Middle frontal gyrus (tissue), 1 donor: ENCODE measurements at regions not wholly inside any gene's neighbourhood (a gene's known extent, or its start where the extent isn't known, plus 50 kb on each side); places are given as distances from the start of the nearest gene placed in this dataset.
"Not testable (repeated sequence)": the region's sequence is repeated elsewhere in the genome, so short reads cannot be mapped to it uniquely, and the experiment has no call there.

Experiments
- DNase-seq: peaks from one replicate; pipeline ENCODE4 v3.0.0-alpha.2; 2015; ENCODE audit warnings: low spot score; ENCODE audit errors: extremely low spot score

DNA sequence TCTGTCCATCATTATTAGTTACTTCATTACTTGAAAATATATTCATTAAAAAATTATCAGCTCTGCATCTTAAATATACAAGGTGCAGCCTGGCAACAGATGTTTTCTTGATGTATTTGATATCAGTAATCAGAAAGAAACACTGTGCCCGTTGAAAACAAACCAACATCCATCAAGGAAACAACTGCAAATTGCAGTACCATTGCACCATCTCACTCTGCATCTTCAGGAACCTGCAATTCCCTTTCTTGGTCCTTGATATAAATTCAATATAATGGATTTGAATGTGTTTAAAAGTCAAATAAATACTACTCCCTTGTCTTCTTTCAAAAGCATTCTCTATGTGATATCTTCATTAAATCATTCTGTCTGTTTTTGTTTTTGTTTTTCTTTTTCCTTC, 1131.2 kb downstream of the FAM181B start:
- no peak for DNase-seq

DNA sequence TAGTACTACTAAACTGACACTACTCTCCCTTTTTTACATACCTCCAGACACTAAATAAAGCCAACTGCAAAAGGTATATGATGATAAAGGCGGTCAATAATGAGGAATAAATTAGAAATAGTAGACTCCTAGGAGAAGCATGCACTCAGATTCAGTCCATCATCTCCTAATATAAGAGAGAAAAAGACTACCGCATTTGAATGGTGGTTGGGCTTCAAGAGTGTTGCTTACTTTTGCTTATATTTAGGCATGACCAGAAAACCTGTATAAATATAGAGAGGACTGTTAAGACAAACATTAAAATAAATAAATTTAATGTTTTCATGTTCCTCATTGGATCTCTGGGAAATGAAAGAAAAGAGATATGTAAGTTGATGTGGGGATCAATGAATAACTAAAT, 1137.0 kb downstream of the FAM181B start:
- DNase-seq: no peak

DNA sequence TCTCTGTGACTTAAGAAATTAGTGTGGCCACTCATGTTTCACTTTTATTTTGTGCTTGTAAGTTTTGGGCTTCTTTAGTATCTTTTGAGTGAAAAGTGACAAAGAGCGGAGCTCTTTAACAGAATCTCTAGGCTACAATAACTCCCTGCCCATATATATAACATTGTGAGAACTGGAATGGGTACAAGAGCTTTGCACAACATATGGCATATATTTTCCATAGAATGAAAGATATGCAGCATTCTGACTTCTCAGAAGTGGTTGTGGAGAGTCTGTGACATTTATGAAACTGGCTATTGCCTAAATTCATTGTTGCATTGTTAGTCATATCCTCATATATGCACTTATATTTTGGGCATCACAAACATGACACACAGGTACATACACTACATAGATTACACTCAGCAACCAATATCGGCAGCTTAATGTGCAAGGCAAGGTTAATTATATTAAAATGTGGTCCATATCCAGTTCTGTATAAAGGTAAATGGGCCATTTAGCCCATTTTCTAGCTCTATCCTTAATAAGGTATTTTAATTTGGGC, 1148.2 kb downstream of the FAM181B start:
- DNase-seq: no peak

DNA sequence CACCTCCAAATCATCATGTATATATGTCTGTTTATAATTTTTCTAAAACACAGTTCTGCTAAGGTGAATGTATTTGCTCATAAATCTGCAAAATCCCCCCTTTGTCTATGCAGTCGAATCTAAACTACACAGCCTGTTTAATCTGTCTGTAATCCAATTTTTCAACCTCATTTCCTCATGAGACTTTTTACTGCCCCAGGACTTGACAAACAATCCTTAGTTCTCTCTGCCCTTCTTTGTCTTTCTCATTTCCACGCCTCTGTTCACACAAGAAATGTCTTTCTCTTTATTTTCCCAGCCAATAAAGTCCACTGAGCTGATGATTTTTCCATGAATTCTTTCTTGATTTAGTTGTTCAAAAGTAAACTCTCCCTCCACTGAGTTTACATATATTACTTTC, 1154.3 kb downstream of the FAM181B start:
- DNase-seq: no peak

DNA sequence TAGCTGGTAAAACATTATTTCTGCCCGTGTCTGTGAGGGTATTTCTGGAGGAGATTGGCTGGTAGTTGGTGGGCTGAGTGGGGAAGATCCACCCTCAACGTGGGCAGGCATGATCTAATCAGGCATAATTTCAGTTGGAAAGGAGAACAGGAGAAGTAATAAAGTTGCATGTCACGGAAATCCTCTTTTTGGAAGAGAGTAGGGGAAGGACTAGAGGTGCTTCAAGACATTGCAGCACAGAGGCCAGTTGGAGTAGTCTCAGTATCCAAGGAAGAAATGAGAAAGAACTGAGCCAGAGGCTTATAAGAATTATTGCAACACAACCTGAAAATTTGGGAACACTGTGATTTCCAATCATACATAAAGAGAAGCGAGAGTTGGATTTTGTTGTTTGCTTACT, 1155.1 kb downstream of the FAM181B start:
- no peak for DNase-seq

DNA sequence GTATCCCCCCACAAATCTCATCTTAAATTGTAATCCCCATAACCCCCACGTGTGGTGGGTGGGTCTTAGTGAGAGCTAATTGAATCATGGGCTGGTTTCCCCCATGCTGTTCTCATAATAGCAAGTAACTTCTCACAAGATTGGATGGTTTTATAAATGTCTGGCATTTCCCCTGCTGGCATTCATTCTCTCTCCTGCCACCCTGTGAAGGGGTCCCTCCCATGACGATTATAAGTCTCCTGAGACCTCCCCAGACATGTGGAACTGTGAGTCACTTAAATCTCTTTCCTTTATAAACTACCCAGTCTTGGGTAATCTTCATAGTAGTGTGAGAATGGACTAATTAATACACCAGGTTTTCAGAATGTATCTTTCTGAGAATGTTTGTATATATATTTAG, 1159.4 kb downstream of the FAM181B start:
- no peak for DNase-seq

DNA sequence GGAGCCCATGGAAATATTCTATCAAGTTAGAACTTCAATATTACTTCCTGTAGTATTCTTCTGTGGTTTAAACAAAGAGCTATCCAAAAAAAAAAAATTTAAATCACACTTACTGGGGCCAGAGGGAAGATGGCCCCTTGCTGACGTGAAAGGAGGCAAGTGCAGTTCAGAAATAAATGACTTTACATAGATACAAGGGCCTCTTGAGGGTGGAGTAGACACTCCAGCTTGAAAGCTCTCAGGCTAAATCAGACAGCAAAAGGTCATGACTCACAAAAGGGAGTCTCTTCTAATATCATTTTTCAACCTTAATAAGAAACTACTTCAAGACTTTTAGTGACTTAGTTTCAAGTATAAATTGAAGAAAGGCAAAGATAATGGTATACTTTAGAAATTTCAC, 1160.3 kb downstream of the FAM181B start:
- DNase-seq: no peak

DNA sequence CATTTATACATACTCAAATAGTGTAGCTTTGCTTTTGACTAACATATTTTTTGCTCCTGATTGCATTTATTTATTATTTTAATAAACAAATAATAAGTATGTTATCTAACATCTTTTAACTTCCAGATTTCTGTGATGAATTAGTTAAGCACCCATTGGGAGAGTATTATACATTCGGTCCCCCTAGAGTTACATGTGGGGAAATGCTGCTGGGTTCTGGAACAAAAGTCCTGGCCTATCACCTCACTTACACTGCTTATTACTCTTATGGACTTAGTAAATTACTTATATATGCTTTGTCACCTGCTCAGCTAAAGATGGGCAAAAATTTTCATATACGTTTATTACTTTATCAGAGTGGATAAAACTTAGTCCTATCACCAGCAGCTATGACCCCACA, 1163.0 kb downstream of the FAM181B start:
- no peak for DNase-seq

DNA sequence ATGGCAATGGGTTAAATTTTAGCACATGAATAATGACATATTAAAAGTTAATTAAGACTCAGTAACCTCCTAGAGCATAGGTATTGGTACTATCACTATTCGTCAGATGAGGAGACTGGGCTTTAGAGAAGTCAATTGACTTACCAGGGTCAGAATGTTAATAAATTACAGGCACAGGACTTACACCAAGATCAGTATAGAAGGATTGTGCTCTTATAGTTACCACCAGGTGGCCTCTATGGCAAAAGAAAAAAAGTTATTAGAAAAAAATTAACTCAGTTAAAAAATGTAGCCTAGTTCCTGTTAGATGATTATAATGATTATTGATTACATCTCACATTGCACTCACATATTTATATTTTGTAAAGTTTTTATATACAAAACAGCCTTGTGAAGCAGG, 1163.7 kb downstream of the FAM181B start:
- no peak for DNase-seq

DNA sequence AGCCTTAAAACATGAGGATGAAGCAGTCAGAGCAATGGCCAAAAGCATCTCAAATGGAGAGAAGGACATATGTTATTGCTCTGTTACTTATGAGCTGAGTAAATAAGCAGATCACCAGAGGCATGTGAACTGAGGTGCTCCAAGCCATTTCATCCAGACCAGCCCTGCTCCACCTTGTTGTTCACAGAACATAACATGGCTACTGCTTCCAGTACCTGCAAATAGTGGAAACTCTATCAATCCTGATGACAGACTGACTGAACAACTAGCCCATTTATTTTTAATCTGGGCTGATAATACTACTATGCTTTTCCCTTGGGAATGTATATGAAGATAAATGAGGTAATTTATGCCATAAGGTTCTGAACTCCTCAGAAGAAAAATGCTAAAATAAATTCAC, 1164.7 kb downstream of the FAM181B start:
- no peak for DNase-seq

DNA sequence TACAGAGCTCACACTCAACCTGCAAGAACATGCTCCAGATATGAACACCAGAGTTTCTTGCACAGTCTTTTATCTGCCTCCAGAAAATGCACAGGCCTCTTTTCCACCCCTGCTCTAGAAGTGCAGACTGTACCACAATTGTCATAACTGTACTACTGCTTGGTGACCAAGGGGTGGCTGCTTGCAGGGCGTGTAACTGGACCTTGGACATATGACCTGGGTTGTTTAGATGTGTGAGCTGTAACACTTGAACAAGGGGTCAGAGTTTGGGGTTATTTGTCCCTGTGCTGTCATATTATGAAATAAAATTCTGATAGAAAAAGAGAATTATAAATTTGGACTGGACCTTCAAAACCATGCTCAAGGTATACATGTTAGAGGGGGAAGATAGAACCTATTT, 1185.5 kb downstream of the FAM181B start:
- DNase-seq: no peak

DNA sequence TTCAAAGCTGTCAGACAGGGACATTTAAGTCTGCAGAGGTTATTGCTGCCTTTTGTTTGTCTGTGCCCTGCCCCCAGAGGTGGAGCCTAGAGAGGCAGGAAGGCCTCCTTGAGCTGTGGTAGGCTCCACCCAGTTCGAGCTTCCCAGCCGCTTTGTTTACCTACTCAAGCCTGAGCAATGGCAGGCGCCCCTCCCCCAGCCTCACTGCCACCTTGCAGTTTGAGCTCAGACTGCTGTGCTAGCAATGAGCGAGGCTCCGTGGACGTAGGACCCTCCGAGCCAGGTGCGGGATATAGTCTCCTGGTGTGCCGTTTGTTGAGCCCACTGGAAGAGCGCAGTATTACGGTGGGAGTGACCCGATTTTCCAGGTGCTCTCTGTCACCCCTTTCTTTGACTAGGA, 1193.9 kb downstream of the FAM181B start:
- not testable (repeated sequence) for DNase-seq

DNA sequence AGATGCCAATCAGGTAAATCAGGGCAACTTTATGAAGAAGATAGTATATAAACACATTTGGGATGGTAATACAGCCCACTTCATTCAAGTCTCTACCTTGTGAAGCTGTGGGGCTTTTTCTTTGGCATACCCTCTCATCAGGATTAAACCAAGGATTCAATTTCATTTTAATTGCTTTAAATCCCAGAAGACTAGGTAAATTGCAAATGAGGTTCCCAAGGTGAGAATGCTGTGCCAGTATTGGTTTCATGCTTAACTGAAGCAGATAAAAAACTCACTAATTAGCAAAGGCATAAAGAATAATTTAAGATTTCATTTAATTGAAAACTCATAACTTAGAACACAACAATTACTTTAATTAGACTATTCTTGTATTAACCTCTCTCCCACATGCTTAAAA, 1218.1 kb downstream of the FAM181B start:
- no peak for DNase-seq

DNA sequence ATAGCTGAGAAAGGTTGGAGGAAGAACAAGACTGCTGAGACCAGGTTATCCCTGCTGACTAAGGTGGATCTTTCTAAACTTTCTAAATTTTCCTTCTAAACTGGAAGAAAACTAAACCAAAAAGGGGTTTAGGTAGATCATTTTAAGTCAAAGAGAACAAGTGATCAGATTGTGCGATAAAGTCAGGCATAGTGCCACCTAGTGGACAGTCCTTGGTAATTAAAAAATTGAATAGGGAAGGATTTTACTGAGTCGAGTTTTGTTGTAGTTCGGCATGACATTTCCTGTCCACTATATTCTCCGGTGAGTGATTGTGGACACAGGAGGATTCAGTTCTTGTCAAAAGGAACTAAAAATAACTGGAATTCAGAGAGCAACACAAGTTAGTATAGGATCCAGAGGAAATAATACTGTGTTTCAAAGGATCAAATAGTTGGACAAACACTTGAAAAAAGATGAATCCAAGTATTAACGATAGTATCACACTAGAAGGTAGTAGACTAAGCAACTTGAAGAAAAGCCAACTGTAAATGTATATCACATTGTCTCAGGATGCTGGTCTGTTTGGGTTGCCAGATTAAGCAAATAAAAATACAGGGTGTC, 1236.4 kb downstream of the FAM181B start:
- peak; percentile 20 for DNase-seq

DNA sequence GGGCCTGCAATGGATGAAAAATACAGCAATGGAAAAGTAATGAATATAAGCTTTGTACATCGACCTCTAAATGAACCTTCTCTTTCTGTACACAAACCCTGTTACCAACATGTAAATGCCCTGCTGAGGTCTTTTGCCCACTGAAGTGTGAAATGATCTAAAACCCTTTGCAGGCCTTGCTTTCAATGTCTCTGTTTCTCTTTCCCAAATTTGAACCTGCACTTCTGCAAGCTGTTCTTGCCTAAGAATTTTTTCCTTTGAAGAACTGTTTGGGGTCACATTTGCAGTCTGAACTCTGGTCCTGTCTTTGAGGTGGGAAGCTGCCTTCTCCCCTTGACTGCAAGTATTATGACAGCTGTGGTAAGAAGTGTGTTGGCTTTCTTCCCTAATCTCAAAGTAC, 1237.1 kb downstream of the FAM181B start:
- no peak for DNase-seq

DNA sequence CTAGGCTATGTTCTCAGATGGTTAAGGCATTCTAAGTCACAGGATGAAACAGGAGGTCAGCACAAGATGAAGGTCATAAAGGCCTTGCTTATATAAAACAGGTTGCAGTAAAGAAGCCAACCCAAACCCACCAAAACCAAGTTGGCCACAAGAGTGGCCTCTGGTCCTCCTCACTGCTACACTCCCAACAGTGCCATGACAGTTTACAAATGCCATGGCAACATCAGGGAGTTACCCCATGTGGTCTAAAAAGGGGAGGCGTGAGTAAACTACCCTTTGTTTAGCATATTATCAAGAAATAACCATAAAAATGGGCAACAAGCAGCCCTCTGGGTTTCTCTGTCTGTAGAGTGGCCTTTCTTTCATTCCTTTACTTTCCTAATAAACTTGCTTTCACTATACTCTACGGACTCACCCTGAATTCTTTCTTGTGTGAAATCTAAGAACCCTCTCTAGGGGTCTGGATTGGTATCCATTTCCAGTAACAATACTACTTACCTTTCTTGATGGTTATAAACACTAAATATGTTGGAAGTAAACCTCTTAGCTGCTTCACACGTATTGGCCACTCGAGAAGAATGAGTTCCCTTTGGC, 1237.9 kb downstream of the FAM181B start:
- no peak for DNase-seq

DNA sequence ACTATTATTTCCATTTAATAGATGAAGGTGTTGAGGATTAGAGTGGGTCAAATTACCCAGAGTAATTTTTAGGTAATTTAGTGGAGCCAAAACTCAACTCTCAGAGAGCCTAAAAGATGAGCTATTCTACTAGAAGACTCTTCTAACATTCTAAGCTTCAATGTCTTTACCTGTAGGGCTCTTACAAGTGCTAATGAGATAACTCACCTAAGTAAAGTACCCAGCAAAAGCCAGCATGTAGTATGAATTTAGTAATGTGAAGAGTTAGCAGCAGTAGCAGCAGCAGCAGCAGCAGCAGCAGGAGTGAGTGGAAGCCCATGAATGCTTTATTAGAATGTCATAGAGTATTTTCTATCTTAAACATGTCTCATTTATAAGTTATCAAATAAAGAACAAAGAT, 1239.2 kb downstream of the FAM181B start:
- no peak for DNase-seq

DNA sequence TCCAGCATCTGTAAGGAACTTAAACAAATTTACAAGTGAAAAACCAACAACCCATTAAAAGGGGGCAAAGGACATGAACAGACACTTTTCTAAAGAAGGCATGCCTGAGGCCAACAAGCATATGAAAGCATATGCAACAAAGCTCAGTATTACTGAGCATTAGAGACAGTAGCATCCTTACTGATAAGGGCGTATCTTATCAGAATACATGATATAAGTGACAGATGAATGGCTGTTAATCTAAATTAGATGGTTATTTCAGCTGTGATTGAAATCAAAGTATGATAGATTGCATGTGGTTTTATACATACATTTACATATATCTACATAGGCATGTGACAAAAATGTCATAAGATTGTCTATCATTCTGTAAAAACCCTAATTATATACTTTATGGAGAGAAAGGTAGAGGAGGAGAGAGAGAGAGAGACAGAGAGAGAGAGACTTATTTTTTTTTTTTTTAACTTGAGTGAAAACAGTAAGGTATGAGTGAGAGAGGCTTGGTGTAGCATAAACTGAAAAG, 1240.7 kb downstream of the FAM181B start:
- DNase-seq: no peak

DNA sequence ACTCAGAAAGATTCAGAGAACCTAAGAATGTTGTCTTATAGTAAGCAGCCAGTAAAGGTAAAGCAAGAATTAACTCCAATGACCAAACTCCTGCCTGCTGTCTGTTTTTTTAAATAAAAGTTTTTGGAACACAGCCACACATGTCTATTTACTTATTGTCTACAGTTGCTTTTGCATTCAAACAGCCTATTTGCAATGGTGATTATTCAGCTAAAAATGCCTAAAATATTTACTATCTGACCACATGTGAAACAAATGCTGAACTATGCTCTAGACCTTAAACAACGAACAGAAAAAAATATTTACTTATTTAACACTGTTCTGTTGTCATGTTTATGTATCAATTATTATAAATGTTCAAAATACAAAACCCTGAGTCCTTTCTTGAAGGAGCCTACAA, 1246.6 kb downstream of the FAM181B start:
- DNase-seq: no peak

DNA sequence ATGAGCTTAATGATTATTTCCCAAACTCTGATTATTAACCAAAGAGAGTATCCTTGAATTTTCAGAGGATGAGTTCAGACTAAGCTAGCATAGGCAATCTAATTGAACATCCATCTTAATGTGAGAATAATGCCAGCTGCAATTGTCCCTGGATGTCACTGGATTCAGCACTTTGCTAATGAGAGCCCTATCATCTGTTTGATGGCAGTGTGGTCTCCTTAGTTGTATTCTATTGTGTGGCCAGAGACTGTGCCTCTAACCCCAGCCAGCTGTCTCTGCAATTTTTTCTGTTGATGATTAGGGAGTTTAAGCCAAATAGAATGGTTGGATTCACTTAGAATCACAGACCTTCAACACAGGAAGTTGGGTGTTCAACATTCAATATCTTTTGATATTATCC, 1249.5 kb downstream of the FAM181B start:
- DNase-seq: no peak

DNA sequence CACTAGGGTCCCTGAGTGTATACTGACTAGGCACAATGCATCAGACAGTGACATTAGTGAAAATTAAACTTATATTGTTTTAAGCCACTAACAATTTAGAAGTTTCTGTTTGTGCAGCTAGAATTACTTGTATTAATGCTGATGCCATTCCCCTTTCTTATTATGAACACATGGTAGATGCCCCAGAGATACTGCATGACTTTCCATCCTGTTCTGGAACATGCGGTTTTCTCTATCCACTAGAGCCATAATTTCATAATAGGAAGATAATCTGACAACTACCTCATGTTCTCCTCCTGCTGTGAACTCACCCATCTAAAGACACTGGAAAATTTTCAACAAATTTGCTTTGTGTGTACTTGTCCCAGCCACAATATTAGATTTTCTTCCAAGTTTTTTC, 1256.4 kb downstream of the FAM181B start:
- DNase-seq: no peak

DNA sequence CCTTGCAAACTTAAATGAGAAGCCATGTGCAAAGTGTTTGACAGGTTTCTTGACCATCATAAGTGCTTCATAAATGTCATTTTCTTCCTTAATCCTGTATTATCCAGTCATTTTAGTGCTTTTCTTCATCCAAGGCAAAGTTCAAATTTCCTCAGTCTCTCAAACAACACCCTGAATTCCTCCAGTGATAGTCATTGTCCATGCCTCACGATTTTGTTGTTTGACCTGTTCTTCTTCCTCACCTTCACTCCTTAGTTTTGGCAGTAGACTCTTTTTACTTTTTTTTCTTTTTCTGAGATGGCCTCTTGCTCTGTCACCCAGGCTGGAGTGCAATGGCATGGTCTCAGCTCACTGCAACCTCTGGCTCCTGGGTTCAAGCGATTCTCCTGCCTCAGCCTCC, 1257.3 kb downstream of the FAM181B start:
- DNase-seq: no peak

DNA sequence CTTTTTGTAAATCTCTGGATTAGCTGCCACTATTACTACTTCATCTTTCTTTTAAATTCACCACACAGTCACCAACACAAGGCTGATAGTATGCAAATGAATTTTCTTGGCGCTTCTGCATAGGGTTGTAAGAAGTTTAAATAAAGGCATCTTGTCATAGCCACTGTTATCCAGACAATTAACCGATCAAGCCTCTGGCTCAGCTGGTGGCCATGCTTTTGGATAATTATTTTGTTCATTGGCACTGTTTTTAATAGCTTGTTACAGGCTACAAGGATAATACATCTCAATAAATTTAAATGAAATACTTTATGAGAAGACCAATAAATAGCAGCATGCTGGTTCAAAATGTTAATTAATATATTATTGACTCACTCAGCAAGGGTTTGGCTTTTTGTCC, 1261.0 kb downstream of the FAM181B start:
- no peak for DNase-seq
